Panc1 (cell line): ENCODE measurements at regions not wholly inside any gene's neighbourhood (a gene's known extent, or its start where the extent isn't known, plus 50 kb on each side); places are given as distances from the start of the nearest gene placed in this dataset.

Source experiments
- ATAC-seq: fragments of 200-7000 bp; cut with Tn5 transposase; 2 replicates; pipeline ENCODE4 v1.9.1; 2020; ENCODE audit warnings: mild to moderate bottlenecking, moderate library complexity
- BruUV-seq: library from RNA; stranded (reverse); fragments of 400-500 nt; replicated peaks from 2 replicates; lab custom pipeline; 2021; lab: Mats Ljungman, UMichigan
- CTCF ChIA-PET: fragments of 300-600 bp; sonication (Branson Sonifier 250); formaldehyde crosslinking; loops from one replicate; lab custom pipeline; 2022; ENCODE audit warnings: antibody characterized with exemption; lab: Charles Lee
- POLR2A ChIA-PET: fragments of 300-600 bp; sonication (Branson Sonifier 250); formaldehyde crosslinking; loops from one replicate; lab custom pipeline; 2022; ENCODE audit warnings: antibody characterized with exemption; lab: Charles Lee
- DNase-seq: peaks from one replicate; pipeline ENCODE4 v3.0.0-alpha.2; 2010; ENCODE audit warnings: low read depth, low spot score
- H3K27ac ChIP-seq: 2 replicates; pipeline ENCODE4 v1.5.1; 2011; ENCODE audit warnings: mild to moderate bottlenecking, low read length, inconsistent platforms
- H3K27me3 ChIP-seq: fragments of 200-500 bp; sonication (Bioruptor generic); 2 replicates; pipeline ENCODE4 v1.6.0; 2014; ENCODE audit warnings: low read length, inconsistent platforms; ENCODE audit not compliant: control insufficient read depth, insufficient read depth
- H3K36me3 ChIP-seq: fragments of 200-500 bp; sonication (Bioruptor generic); 2 replicates; pipeline ENCODE4 v1.5.1; 2014; ENCODE audit warnings: inconsistent platforms, mild to moderate bottlenecking, low read length, moderate library complexity; ENCODE audit not compliant: control insufficient read depth, insufficient read depth
- H3K4me1 ChIP-seq: 2 replicates; pipeline ENCODE4 v1.5.1; 2011; ENCODE audit warnings: inconsistent platforms, mild to moderate bottlenecking, low read length, moderate library complexity; ENCODE audit not compliant: control insufficient read depth, insufficient read depth
- H3K4me3 ChIP-seq, 2 experiments: 2 replicates each; pipeline ENCODE4 v1.5.1; 2011 to 2012; ENCODE audit warnings: low read depth in 2 of 2, low read length in 2 of 2, mild to moderate bottlenecking in 2 of 2, inconsistent platforms in 1 of 2, moderate library complexity in 1 of 2
- H3K9me3 ChIP-seq: fragments of 200-500 bp; sonication (Bioruptor generic); 2 replicates; pipeline ENCODE4 v1.5.1; 2014; ENCODE audit warnings: low read depth, mild to moderate bottlenecking, inconsistent platforms, low read length, moderate library complexity; ENCODE audit not compliant: control insufficient read depth, insufficient read depth
- POLR2AphosphoS5 ChIP-seq: IDR thresholded peaks from 2 replicates; pipeline ENCODE4 v1.6.1; 2012; ENCODE audit warnings: mild to moderate bottlenecking, low read depth, low read length, moderate library complexity
- SIN3A ChIP-seq: IDR thresholded peaks from 2 replicates; pipeline ENCODE4 v1.6.1; 2012; ENCODE audit warnings: low read depth, mild to moderate bottlenecking, low read length, moderate library complexity, borderline replicate concordance; ENCODE audit not compliant: insufficient read depth
- TCF7L2 ChIP-seq: IDR thresholded peaks from 2 replicates; pipeline ENCODE4 v1.6.1; 2011; ENCODE audit warnings: mild to moderate bottlenecking, low read depth, low read length, inconsistent platforms
- in situ Hi-C: cut with HindIII; loops from 2 replicates; pipeline ENCODE4 v1.10.0; 2016; ENCODE audit warnings: low sequenced_read_pairs, low pct_unique_long_range_greater_than_20kb
- intact Hi-C: fragments of 100-400 bp; cut with micrococcal nuclease; formaldehyde crosslinking; loops from one replicate; pipeline ENCODE4 v1.10.0; 2022; ENCODE audit not compliant: unreplicated experiment
- TF ChIP-seq, protein P1 (sequence below), 2 experiments: IDR thresholded peaks; 2 replicates each; pipeline ENCODE4 v1.6.1; 2011 to 2012; ENCODE audit warnings: low read depth in 2 of 2, control low read depth in 1 of 2, low read length in 1 of 2, mild to moderate bottlenecking in 1 of 2, moderate library complexity in 1 of 2; ENCODE audit not compliant: insufficient read depth in 1 of 2
- TF ChIP-seq, protein P2 (sequence below): fragments of 450-650 bp; IDR thresholded peaks from 2 replicates; pipeline ENCODE4 v1.5.1; 2017; ENCODE audit warnings: mild to moderate bottlenecking

DNA sequence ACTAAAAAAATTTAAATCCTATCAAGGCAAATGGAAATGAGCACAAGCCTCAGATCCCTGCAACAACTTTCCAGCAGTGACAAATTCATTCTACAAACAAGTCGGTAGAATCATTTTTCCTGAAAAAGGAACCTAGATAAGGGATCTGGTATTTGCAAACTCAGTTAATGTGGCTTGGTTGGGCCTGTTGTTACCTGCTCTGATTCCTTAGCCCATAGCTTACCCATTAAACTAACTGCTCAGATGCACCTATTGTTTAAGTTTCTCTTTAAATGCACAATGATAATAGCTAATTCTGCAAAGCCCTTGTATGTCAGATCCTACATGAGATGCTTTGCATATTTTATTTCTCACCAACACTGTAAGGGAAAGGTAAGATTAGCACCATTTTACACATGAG, 377.4 kb upstream of the RGMA start:
- Histone ChIP-seq H3K27ac (no peak overlapping the region), H3K9me3 (no peaks in the 10 kb centered on the region), H3K36me3 (no peaks in the 10 kb centered on the region), H3K4me3 (no peak overlapping the region), H3K4me1 (no peaks in the 10 kb centered on the region), H3K27me3 (no peaks in the 10 kb centered on the region)
- DNase-seq = no peak
- CTCF ChIA-PET = no interaction called here
- POLR2A ChIA-PET = no interaction called here
- TF ChIP-seq TCF7L2 = no peak
- TF ChIP-seq, protein P1, sequence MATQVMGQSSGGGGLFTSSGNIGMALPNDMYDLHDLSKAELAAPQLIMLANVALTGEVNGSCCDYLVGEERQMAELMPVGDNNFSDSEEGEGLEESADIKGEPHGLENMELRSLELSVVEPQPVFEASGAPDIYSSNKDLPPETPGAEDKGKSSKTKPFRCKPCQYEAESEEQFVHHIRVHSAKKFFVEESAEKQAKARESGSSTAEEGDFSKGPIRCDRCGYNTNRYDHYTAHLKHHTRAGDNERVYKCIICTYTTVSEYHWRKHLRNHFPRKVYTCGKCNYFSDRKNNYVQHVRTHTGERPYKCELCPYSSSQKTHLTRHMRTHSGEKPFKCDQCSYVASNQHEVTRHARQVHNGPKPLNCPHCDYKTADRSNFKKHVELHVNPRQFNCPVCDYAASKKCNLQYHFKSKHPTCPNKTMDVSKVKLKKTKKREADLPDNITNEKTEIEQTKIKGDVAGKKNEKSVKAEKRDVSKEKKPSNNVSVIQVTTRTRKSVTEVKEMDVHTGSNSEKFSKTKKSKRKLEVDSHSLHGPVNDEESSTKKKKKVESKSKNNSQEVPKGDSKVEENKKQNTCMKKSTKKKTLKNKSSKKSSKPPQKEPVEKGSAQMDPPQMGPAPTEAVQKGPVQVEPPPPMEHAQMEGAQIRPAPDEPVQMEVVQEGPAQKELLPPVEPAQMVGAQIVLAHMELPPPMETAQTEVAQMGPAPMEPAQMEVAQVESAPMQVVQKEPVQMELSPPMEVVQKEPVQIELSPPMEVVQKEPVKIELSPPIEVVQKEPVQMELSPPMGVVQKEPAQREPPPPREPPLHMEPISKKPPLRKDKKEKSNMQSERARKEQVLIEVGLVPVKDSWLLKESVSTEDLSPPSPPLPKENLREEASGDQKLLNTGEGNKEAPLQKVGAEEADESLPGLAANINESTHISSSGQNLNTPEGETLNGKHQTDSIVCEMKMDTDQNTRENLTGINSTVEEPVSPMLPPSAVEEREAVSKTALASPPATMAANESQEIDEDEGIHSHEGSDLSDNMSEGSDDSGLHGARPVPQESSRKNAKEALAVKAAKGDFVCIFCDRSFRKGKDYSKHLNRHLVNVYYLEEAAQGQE (IDR thresholded peaks at IDR 0.05; ENCODE audit: insufficient read depth in 1 of 2, low read depth in 2 of 2, low read length in 1 of 2) = no peak
- ATAC-seq = no peak
- intact Hi-C loops = no loop called here
- no TSS peak for BruUV-seq
- in situ Hi-C loops = no loop called here

DNA sequence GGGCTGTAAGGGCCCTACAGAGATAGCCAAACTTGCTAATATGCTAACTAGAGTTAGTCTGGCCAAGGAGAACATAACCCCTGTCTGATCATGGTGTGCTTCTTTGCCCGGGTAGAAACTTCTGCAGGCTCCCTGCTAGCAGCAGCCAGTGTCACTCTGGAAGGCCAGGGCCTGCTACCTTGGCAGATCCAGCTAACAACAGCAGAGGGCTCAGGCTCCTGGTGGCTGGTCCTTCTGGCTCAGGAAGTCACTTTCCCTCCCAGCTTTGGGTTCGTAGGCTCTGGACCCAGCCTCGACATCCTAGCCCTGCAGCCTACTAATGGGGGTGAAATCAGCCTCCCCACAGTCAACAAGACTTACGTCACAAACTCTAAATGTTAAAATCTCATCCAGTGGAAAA, 373.7 kb upstream of the RGMA start:
- no peak for ATAC-seq
- intact Hi-C loops (no loop called here), in situ Hi-C loops (no loop called here)
- no peak overlapping the region for H3K4me3 ChIP-seq
- TF ChIP-seq, protein P1 (IDR thresholded peaks at IDR 0.05; ENCODE audit: insufficient read depth in 1 of 2, low read depth in 2 of 2, low read length in 1 of 2) = no peak
- TF ChIP-seq POLR2AphosphoS5 = no peak
- TF ChIP-seq SIN3A = no peak
- TF ChIP-seq TCF7L2 = no peak
- TF ChIP-seq, protein P2, sequence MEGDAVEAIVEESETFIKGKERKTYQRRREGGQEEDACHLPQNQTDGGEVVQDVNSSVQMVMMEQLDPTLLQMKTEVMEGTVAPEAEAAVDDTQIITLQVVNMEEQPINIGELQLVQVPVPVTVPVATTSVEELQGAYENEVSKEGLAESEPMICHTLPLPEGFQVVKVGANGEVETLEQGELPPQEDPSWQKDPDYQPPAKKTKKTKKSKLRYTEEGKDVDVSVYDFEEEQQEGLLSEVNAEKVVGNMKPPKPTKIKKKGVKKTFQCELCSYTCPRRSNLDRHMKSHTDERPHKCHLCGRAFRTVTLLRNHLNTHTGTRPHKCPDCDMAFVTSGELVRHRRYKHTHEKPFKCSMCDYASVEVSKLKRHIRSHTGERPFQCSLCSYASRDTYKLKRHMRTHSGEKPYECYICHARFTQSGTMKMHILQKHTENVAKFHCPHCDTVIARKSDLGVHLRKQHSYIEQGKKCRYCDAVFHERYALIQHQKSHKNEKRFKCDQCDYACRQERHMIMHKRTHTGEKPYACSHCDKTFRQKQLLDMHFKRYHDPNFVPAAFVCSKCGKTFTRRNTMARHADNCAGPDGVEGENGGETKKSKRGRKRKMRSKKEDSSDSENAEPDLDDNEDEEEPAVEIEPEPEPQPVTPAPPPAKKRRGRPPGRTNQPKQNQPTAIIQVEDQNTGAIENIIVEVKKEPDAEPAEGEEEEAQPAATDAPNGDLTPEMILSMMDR = no peak
- H3K27ac ChIP-seq = no peak overlapping the region
- no peaks in the 10 kb centered on the region for H3K9me3 ChIP-seq
- POLR2A ChIA-PET = no interaction called here
- DNase-seq = no peak
- CTCF ChIA-PET = no interaction called here
- H3K36me3 ChIP-seq = no peaks in the 10 kb centered on the region
- no peaks in the 10 kb centered on the region for H3K27me3 ChIP-seq
- no TSS peak for BruUV-seq
- H3K4me1 ChIP-seq = no peaks in the 10 kb centered on the region
